SK-N-SH (cell line): ENCODE measurements at regions not wholly inside any gene's neighbourhood (a gene's known extent, or its start where the extent isn't known, plus 50 kb on each side); places are given as distances from the start of the nearest gene placed in this dataset.

Source experiments
- CHD2 ChIP-seq: fragments of 150-350 bp; IDR thresholded peaks from 2 replicates; pipeline ENCODE4 v1.6.1; 2018; ENCODE audit warnings: low read length; ENCODE audit not compliant: partially characterized antibody
- EP300 ChIP-seq, 2 experiments: IDR thresholded peaks; 2 replicates each; pipeline versions ENCODE4 v1.4.0 to v1.6.1; 2012; ENCODE audit warnings: borderline replicate concordance in 1 of 2, low read depth in 1 of 2, low read length in 1 of 2
- EZH2phosphoT487 ChIP-seq: fragments of 200-600 bp; sonication (generic); IDR thresholded peaks from 2 replicates; pipeline ENCODE4 v1.6.1; 2017; ENCODE audit warnings: low read depth, mixed run types, mild to moderate bottlenecking, antibody characterized with exemption, moderate library complexity, borderline replicate concordance
- FOXJ3 ChIP-seq: sonication (generic); formaldehyde crosslinking; IDR thresholded peaks from 2 replicates; pipeline ENCODE4 v1.5.1; 2020; ENCODE audit warnings: mild to moderate bottlenecking, missing genetic modification reagents
- GABPA ChIP-seq: IDR thresholded peaks from 2 replicates; pipeline ENCODE4 v1.4.0; 2012; ENCODE audit warnings: low read depth, mild to moderate bottlenecking
- NRF1 ChIP-seq: IDR thresholded peaks from 2 replicates; pipeline ENCODE4 v1.6.1; 2012; ENCODE audit warnings: low read depth, mild to moderate bottlenecking, low read length
- PBX3 ChIP-seq: IDR thresholded peaks from 2 replicates; pipeline ENCODE4; 2012
- POLR2AphosphoS5 ChIP-seq: IDR thresholded peaks from 2 replicates; pipeline ENCODE4 v1.6.1; 2012; ENCODE audit warnings: low read depth, low read length
- RXRA ChIP-seq: IDR thresholded peaks from 2 replicates; pipeline ENCODE4 v1.4.0; 2012; ENCODE audit warnings: low read depth, mild to moderate bottlenecking, borderline replicate concordance
- SMC3 ChIP-seq: IDR thresholded peaks from 2 replicates; pipeline ENCODE4 v1.6.1; 2012; ENCODE audit warnings: low read depth, low read length, improper control_type of control experiment
- TAF1 ChIP-seq: IDR thresholded peaks from 2 replicates; pipeline ENCODE4 v1.6.1; 2012; ENCODE audit warnings: low read depth, mild to moderate bottlenecking, low read length, moderate library complexity, borderline replicate concordance
- YY1 ChIP-seq: IDR thresholded peaks from 2 replicates; pipeline ENCODE4 v1.4.0; 2012; ENCODE audit warnings: low read depth, mild to moderate bottlenecking
- TF ChIP-seq, protein P1 (sequence below): fragments of 200-600 bp; sonication (generic); IDR thresholded peaks from 2 replicates; pipeline ENCODE4 v1.6.1; 2017; ENCODE audit warnings: antibody characterized with exemption, mild to moderate bottlenecking, moderate library complexity
- TF ChIP-seq, protein P2 (sequence below): IDR thresholded peaks from 2 replicates; pipeline ENCODE4 v1.6.1; 2012; ENCODE audit warnings: mild to moderate bottlenecking, low read depth, low read length, moderate library complexity

- TF ChIP-seq, protein P1, sequence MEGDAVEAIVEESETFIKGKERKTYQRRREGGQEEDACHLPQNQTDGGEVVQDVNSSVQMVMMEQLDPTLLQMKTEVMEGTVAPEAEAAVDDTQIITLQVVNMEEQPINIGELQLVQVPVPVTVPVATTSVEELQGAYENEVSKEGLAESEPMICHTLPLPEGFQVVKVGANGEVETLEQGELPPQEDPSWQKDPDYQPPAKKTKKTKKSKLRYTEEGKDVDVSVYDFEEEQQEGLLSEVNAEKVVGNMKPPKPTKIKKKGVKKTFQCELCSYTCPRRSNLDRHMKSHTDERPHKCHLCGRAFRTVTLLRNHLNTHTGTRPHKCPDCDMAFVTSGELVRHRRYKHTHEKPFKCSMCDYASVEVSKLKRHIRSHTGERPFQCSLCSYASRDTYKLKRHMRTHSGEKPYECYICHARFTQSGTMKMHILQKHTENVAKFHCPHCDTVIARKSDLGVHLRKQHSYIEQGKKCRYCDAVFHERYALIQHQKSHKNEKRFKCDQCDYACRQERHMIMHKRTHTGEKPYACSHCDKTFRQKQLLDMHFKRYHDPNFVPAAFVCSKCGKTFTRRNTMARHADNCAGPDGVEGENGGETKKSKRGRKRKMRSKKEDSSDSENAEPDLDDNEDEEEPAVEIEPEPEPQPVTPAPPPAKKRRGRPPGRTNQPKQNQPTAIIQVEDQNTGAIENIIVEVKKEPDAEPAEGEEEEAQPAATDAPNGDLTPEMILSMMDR = no peak
- TF ChIP-seq NRF1 (no peak), YY1 (no peak), PBX3 (no peak), SMC3 (no peak), GABPA (no peak), TAF1 (no peak), FOXJ3 (CRISPR knock-in tag) (no peak), RXRA (no peak), CHD2 (no peak), EZH2phosphoT487 (no peak), POLR2AphosphoS5 (no peak), EP300 (IDR thresholded peaks at IDR 0.05; ENCODE audit: borderline replicate concordance in 1 of 2, low read depth in 1 of 2, low read length in 1 of 2) (no peak)
- TF ChIP-seq, protein P2, sequence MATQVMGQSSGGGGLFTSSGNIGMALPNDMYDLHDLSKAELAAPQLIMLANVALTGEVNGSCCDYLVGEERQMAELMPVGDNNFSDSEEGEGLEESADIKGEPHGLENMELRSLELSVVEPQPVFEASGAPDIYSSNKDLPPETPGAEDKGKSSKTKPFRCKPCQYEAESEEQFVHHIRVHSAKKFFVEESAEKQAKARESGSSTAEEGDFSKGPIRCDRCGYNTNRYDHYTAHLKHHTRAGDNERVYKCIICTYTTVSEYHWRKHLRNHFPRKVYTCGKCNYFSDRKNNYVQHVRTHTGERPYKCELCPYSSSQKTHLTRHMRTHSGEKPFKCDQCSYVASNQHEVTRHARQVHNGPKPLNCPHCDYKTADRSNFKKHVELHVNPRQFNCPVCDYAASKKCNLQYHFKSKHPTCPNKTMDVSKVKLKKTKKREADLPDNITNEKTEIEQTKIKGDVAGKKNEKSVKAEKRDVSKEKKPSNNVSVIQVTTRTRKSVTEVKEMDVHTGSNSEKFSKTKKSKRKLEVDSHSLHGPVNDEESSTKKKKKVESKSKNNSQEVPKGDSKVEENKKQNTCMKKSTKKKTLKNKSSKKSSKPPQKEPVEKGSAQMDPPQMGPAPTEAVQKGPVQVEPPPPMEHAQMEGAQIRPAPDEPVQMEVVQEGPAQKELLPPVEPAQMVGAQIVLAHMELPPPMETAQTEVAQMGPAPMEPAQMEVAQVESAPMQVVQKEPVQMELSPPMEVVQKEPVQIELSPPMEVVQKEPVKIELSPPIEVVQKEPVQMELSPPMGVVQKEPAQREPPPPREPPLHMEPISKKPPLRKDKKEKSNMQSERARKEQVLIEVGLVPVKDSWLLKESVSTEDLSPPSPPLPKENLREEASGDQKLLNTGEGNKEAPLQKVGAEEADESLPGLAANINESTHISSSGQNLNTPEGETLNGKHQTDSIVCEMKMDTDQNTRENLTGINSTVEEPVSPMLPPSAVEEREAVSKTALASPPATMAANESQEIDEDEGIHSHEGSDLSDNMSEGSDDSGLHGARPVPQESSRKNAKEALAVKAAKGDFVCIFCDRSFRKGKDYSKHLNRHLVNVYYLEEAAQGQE = no peak
These were observed 265.7 kb downstream of the BRD1 start for GRCh38 chr22:49561976-49562375.
